Ovary (tissue), 3 donors: ENCODE measurements at regions not wholly inside any gene's neighbourhood (a gene's known extent, or its start where the extent isn't known, plus 50 kb on each side); places are given as distances from the start of the nearest gene placed in this dataset.

Experiments used
- POLR2A ChIP-seq: fragments of 450-650 bp; IDR thresholded peaks from one replicate; pipeline ENCODE4 v1.6.1; 2017; ENCODE audit warnings: antibody characterized with exemption, mild to moderate bottlenecking, moderate library complexity
- TF ChIP-seq, protein P1 (sequence below), 3 donors: fragments of 450-650 bp in 2 of 3; fragments of 200-600 bp in 1 of 3; IDR thresholded peaks; one replicate each; pipeline versions ENCODE4 v1.5.1 to v1.8.0; 2016 to 2022; ENCODE audit warnings: antibody characterized with exemption in 3 of 3, mild to moderate bottlenecking in 1 of 3
- donor health status: DM: no; HTN: no; CAD: no.

DNA sequence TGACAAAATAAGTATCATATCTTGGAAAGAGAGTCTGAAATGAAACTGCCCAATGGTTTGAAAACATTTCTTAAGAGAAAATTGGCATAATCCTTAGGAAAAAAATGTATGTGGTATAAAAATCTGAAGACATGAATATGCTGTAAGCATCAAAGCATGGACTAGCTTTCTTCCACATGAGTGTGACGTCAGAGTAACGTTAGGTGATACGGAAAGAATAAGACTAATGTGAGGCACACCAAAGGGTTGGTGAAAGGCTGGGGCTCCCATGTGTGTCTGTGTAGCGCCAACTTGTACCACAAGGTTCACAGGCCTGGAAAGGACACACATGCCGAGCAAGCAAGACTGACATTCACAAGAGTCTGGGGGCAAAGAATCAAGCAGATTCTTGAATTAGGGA, 238.1 kb upstream of the GLI3 start:
- TF ChIP-seq, protein P1, sequence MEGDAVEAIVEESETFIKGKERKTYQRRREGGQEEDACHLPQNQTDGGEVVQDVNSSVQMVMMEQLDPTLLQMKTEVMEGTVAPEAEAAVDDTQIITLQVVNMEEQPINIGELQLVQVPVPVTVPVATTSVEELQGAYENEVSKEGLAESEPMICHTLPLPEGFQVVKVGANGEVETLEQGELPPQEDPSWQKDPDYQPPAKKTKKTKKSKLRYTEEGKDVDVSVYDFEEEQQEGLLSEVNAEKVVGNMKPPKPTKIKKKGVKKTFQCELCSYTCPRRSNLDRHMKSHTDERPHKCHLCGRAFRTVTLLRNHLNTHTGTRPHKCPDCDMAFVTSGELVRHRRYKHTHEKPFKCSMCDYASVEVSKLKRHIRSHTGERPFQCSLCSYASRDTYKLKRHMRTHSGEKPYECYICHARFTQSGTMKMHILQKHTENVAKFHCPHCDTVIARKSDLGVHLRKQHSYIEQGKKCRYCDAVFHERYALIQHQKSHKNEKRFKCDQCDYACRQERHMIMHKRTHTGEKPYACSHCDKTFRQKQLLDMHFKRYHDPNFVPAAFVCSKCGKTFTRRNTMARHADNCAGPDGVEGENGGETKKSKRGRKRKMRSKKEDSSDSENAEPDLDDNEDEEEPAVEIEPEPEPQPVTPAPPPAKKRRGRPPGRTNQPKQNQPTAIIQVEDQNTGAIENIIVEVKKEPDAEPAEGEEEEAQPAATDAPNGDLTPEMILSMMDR (IDR thresholded peaks at IDR 0.05), result no peak
- no peak for TF ChIP-seq POLR2A
